ENCODE measurements at regions not wholly inside any gene's neighbourhood (a gene's known extent, or its start where the extent isn't known, plus 50 kb on each side); places are given as distances from the start of the nearest gene placed in this dataset.

GRCh38 chr13:48181482-48182145, 51.4 kb upstream of the ITM2B start:
- DNase-seq, result no peak
- intact Hi-C loops (cut with DNase I), result no loop called here

DNA sequence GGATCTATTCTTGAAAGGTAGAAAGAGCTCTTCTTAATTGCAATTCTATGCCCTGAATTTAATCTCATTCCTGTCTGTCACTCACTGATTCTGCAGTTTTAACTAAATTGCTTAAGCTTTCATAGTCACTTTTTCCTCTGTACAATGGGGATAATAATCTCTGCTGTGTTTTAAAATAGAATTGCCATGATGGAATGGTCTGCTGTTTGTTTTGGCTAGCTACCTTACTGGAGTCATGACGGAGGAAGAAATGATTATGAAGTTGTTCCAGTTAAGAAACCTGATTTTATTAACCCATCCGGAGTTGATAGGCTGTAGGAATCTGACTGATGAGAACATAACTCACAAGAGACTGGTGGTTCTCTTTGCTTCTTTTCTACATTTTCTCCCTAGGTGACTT, 54.9 kb upstream of the ITM2B start:
- intact Hi-C loops (cut with DNase I), result no loop called here
- DNase-seq, result no peak

DNA sequence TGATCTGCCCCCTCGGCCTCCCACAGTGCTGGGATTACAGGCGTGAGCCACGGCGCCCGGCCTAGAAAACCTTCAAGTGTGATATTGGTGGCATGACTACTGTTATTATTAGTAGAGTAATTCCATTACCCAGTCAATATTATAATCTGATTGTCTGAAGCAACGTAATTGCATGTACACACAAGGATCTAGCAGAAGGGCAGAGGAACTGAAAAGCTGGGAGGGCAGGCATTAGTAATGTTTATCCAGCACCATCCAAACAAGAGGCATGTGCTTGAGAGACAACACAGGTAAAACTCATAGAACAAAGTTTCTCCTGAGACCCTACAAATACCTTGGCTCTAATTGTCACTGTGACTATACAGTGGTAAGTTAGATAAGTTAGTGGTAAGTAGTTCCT, 56.2 kb upstream of the ITM2B start:
- no peak for DNase-seq
- intact Hi-C loops (cut with DNase I), result no loop called here

DNA sequence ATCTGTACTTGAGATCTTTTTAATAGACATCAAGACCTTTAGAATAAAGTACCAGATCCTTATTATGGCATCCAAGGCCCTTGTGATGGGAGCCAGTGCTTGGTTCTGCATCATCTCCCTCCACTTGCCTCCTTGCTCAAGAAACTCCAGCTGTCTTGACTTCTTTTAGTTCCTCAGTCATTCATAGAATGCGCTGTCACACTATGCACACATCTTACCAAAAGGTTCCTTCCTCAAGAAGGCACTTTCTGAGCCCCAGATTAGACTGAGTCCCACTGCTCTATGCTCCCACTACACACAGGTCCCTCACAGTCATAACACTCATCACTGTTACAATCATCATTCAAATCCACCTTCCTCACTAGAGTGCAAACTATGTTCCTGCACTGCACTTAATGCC, 57.8 kb upstream of the ITM2B start:
- DNase-seq, result no peak
- intact Hi-C loops (cut with DNase I), result no loop called here

GRCh38 chr13:48167866-48168265, 65.1 kb upstream of the ITM2B start:
- no peak for DNase-seq
- intact Hi-C loops (cut with DNase I), result no loop called here

- no peak for DNase-seq
- intact Hi-C loops (cut with DNase I), result no loop called here
These were observed 67.3 kb upstream of the ITM2B start for GRCh38 chr13:48165727-48166126.

DNA sequence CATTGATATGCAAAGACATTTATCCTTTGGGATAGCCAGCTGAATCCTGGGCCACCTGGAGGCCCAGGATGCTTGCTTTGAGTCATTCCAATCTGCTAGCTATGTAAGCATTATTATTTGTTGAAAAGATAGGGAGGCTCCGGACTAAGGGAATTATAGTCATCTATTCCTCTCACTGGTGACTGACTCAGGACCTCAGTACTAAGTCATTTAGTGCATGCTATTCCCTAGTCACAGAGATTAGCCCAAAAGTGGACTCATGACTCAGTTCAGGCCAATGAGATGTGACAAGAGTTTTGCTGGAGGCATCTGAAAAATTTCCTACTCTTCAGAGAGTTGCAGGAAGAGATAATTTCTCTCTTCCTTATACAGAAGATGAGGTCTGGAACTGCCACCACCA, 67.9 kb upstream of the ITM2B start:
- no peak for DNase-seq
- intact Hi-C loops (cut with DNase I), result no loop called here

- no peak for DNase-seq
- intact Hi-C loops (cut with DNase I), result no loop called here
These were observed 68.2 kb upstream of the MED4 start for GRCh38 chr13:48163061-48163460.

DNA sequence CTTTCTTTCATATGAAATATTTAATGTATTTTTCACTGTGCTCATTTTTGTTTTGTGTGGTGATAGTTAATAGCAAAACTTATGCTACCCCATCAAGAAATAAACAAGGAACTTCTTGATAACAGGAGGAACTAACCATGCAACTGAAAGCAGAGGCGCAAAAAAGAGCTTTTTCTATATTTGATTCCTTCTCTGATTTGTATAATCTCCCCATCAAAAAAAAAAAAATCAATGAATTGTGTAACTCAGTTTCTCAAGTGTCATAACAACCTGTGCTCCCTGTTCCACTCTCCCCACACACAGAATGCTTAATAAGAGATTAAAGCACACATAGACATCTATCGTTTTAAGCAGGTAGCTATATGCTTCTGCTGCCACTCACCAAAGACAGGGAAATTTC, 67.3 kb upstream of the MED4 start:
- intact Hi-C loops (cut with DNase I), result no loop called here

GRCh38 chr13:48161530-48162179, 66.8 kb upstream of the MED4 start:
- intact Hi-C loops (cut with DNase I), result no loop called here
- peak in 5 of 10 donors; percentile 14 to 86 (median 29) for DNase-seq

More for the DNA sequence above, 67.3 kb upstream of the MED4 start:
- DNase-seq, result no peak

GRCh38 chr13:48160606-48161278, 65.8 kb upstream of the MED4 start:
- no peak for DNase-seq
- intact Hi-C loops (cut with DNase I), result no loop called here

- intact Hi-C loops (cut with DNase I), result no loop called here
- no peak for DNase-seq
These were observed 64.9 kb upstream of the MED4 start for GRCh38 chr13:48159826-48160225.

DNA sequence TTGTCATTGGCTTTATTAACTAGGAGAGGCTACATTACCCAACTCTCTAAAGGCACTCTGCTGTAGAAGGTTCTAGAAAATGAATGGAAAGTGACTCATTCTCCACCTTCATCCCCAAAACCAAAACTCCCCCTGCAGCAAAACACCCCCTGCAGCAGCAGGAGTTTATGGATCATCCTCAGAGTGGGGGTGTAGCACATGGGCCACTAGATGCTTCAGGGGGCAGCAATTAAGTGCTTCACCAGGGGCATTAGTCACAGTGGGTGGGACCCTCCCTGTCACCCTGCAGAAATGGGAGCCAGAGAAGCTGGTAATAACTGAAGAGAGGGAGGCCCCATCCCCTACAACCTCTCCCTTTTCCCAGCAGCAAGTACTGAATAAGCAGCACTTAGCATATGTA, 64.5 kb upstream of the MED4 start:
- intact Hi-C loops (cut with DNase I), result no loop called here
- DNase-seq, result no peak

- intact Hi-C loops (cut with DNase I), result no loop called here
- no peak for DNase-seq
These were observed 64.0 kb upstream of the MED4 start for GRCh38 chr13:48158915-48159314.

- no peak for DNase-seq
- intact Hi-C loops (cut with DNase I), result no loop called here
These were observed 63.4 kb upstream of the MED4 start for GRCh38 chr13:48158290-48158689.

- no peak for DNase-seq
- intact Hi-C loops (cut with DNase I), result no loop called here
These were observed 61.6 kb upstream of the MED4 start for GRCh38 chr13:48156466-48156865.

- intact Hi-C loops (cut with DNase I), result no loop called here
- no peak for DNase-seq
These were observed 60.9 kb upstream of the MED4 start for GRCh38 chr13:48155848-48156247.

GRCh38 chr13:48154671-48155070, 59.8 kb upstream of the MED4 start:
- intact Hi-C loops (cut with DNase I), result no loop called here
- DNase-seq, result no peak

GRCh38 chr13:48153186-48153585, 58.3 kb upstream of the MED4 start:
- intact Hi-C loops (cut with DNase I), result no loop called here

DNA sequence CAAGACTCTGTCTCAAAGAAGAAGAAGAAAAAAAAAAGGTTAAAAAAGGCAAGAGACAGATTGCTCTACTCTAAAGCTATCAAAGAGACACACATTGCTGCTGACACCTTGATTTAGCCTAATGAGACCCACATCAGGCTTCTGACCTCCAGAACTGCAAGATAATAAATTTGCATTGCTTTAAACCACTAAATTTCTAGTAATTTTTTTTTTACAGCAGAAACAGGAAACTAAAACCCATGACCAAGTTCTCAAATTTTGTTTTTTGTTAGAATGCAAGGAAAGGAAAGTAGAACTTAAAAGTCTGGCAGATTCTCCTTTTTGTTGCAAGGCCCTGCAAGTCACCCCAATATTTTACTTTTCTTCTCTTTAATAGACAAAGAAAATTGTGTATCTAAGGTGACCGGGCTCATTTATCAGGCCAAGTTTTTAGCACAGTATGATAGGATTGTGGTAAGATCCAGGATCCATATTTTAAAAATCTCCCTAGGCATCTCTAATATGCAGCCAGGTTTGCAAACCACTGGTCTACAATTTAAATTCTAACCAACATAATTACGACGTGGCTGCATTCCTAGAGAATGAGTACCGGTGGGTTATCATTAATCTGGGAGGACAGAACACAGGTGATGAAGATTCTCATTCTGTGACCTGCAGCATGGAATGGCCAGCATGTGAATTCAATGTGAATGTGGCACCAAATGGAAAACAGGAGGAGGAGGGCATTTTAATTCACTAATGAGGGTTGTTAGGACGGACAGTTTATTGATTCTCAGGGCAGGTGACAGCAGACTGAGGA, 56.7 kb upstream of the MED4 start:
- intact Hi-C loops (cut with DNase I), result no loop called here
- DNase-seq, result no peak

More at GRCh38 chr13:48153186-48153585, 58.3 kb upstream of the MED4 start:
- no peak for DNase-seq

GRCh38 chr13:48148454-48148853, 53.5 kb upstream of the MED4 start:
- intact Hi-C loops (cut with DNase I), result no loop called here
- DNase-seq, result no peak

Measured in posterior cingulate gyrus (tissue), 11 donors.